IMR-90 (cell line): ENCODE measurements at regions not wholly inside any gene's neighbourhood (a gene's known extent, or its start where the extent isn't known, plus 50 kb on each side); places are given as distances from the start of the nearest gene placed in this dataset.
A peak's percentile ranks its signal among the peaks of the same experiment; 100 is the strongest.

Source experiments
- ATAC-seq: fragments of 200-7000 bp; cut with Tn5 transposase; 2 replicates; pipeline ENCODE4 v1.9.1; 2020; ENCODE audit warnings: low read depth, mild to moderate bottlenecking, moderate library complexity
- BruUV-seq: library from RNA; stranded (reverse); fragments of 400-500 nt; replicated peaks from 2 replicates; lab custom pipeline; 2021; lab: Mats Ljungman, UMichigan
- CTCF ChIA-PET: fragments of 300-600 bp; formaldehyde crosslinking; extraction: SDS; loops from one replicate; lab custom pipeline; 2021; ENCODE audit warnings: antibody characterized with exemption; lab: Yijun Ruan, JAX
- POLR2A ChIA-PET: fragments of 300-600 bp; sonication (Branson Sonifier 250); formaldehyde crosslinking; loops from one replicate; lab custom pipeline; 2022; ENCODE audit warnings: antibody characterized with exemption; ENCODE audit not compliant: unreplicated experiment; lab: Charles Lee
- DNase-seq: peaks from one replicate; pipeline ENCODE4 v3.0.0; 2013
- H2AFZ ChIP-seq: replicated peaks from 2 replicates; pipeline ENCODE3; 2013; ENCODE audit warnings: low read length, mild to moderate bottlenecking; ENCODE audit not compliant: poor library complexity
- H2AK5ac ChIP-seq: 2 replicates; pipeline ENCODE4 v1.6.1; 2013; ENCODE audit warnings: low read depth, low read length, inconsistent platforms
- H2AK9ac ChIP-seq: replicated peaks from 2 replicates; pipeline ENCODE3; 2013; ENCODE audit warnings: mild to moderate bottlenecking, low read depth, low read length, moderate library complexity; ENCODE audit not compliant: poor library complexity
- H2BK120ac ChIP-seq: 2 replicates; pipeline ENCODE4 v1.6.1; 2013; ENCODE audit warnings: low read depth, low read length, inconsistent platforms
- H2BK15ac ChIP-seq: 3 replicates; pipeline ENCODE4 v1.6.1; 2013; ENCODE audit warnings: low read depth, low read length, inconsistent platforms
- H2BK20ac ChIP-seq: 2 replicates; pipeline ENCODE4 v1.6.1; 2013; ENCODE audit warnings: low read depth, mild to moderate bottlenecking, inconsistent platforms, low read length, moderate library complexity
- H2BK5ac ChIP-seq: 2 replicates; pipeline ENCODE4 v1.6.1; 2013; ENCODE audit warnings: mild to moderate bottlenecking, low read depth, low read length, inconsistent platforms; ENCODE audit not compliant: poor library complexity, severe bottlenecking
- H3K14ac ChIP-seq: replicated peaks from 2 replicates; pipeline ENCODE4 v1.6.1; 2013; ENCODE audit warnings: low read depth, low read length, inconsistent platforms
- H3K18ac ChIP-seq: 2 replicates; pipeline ENCODE4 v1.6.1; 2013; ENCODE audit warnings: low read depth, low read length, control low read depth
- H3K23ac ChIP-seq: 2 replicates; pipeline ENCODE4 v1.6.1; 2013; ENCODE audit warnings: low read depth, low read length, inconsistent platforms
- H3K27ac ChIP-seq: 2 replicates; pipeline ENCODE4 v1.5.1; 2013; ENCODE audit warnings: mild to moderate bottlenecking, control low read depth, low read length; ENCODE audit not compliant: insufficient read depth
- H3K27me3 ChIP-seq: 2 replicates; pipeline ENCODE4 v1.6.1; 2013; ENCODE audit warnings: low read length; ENCODE audit not compliant: control insufficient read depth, insufficient read depth
- H3K36me3 ChIP-seq: 2 replicates; pipeline ENCODE4 v1.6.1; 2013; ENCODE audit warnings: low read length, mixed read lengths; ENCODE audit not compliant: control insufficient read depth, insufficient read depth
- H3K4ac ChIP-seq: 2 replicates; pipeline ENCODE4 v1.6.1; 2013; ENCODE audit warnings: low read depth, low read length, inconsistent platforms
- H3K4me1 ChIP-seq: 2 replicates; pipeline ENCODE4 v1.6.1; 2013; ENCODE audit warnings: low read length, mixed read lengths; ENCODE audit not compliant: control insufficient read depth, insufficient read depth
- H3K4me2 ChIP-seq: 2 replicates; pipeline ENCODE4 v1.6.1; 2013; ENCODE audit warnings: low read depth, mild to moderate bottlenecking, control low read depth, low read length, moderate library complexity
- H3K4me3 ChIP-seq: 2 replicates; pipeline ENCODE4 v1.5.1; 2013; ENCODE audit warnings: low read depth, mild to moderate bottlenecking, control low read depth, low read length, moderate library complexity; ENCODE audit not compliant: insufficient read depth
- H3K56ac ChIP-seq: 2 replicates; pipeline ENCODE4 v1.6.1; 2013; ENCODE audit warnings: low read length, inconsistent platforms; ENCODE audit not compliant: insufficient read depth; ENCODE audit errors: extremely low read depth
- H3K79me1 ChIP-seq, 2 experiments: 2 replicates each; pipeline ENCODE4 v1.6.1; 2013; ENCODE audit warnings: low read length in 2 of 2, inconsistent platforms in 1 of 2, low read depth in 1 of 2
- H3K9ac ChIP-seq: 2 replicates; pipeline ENCODE4 v1.6.1; 2013; ENCODE audit warnings: low read depth, low read length, control low read depth
- H3K9me1 ChIP-seq: 2 replicates; pipeline ENCODE4 v1.6.1; 2013; ENCODE audit warnings: low read length, inconsistent platforms; ENCODE audit not compliant: insufficient read depth
- H3K9me3 ChIP-seq: 2 replicates; pipeline ENCODE4 v1.6.1; 2013; ENCODE audit warnings: low read length; ENCODE audit not compliant: control insufficient read depth, insufficient read depth
- H4K20me1 ChIP-seq: 2 replicates; pipeline ENCODE4 v1.6.1; 2013; ENCODE audit warnings: low read length, inconsistent platforms; ENCODE audit not compliant: insufficient read depth
- H4K5ac ChIP-seq: 2 replicates; pipeline ENCODE4 v1.6.1; 2013; ENCODE audit warnings: mild to moderate bottlenecking, low read depth, low read length, control low read depth
- H4K8ac ChIP-seq, 2 experiments: 2 replicates each; pipeline ENCODE4 v1.6.1; 2013; ENCODE audit warnings: low read depth in 2 of 2, low read length in 2 of 2, control low read depth in 1 of 2, inconsistent platforms in 1 of 2
- H4K91ac ChIP-seq: 2 replicates; pipeline ENCODE4 v1.6.1; 2013; ENCODE audit warnings: low read depth, low read length, inconsistent platforms; ENCODE audit not compliant: insufficient read depth
- MAFK ChIP-seq: IDR thresholded peaks from 2 replicates; pipeline ENCODE4 v1.6.1; 2012; ENCODE audit warnings: low read depth, low read length, improper control_type of control experiment
- SMC3 ChIP-seq: fragments of 150-350 bp; IDR thresholded peaks from 2 replicates; pipeline ENCODE4 v1.6.1; 2016; ENCODE audit warnings: low read depth, mild to moderate bottlenecking, antibody characterized with exemption, low read length, moderate library complexity
- WGBS, 2 experiments: methylation state at CpG; one replicate each; pipeline versions ENCODE4 v1.1.5 to v1.1.7; 2013; ENCODE audit warnings: missing lambda C conversion rate in 2 of 2; ENCODE audit not compliant: insufficient read length in 1 of 2; ENCODE audit errors: extremely low coverage in 2 of 2; 5-methylcytosine and 5-hydroxymethylcytosine counted together
- dilution Hi-C: fragments of 300-500 bp; cut with HindIII; formaldehyde crosslinking; loops from one replicate; pipeline ENCODE4 v1.14.3; 2018; ENCODE audit warnings: low sequenced_read_pairs; ENCODE audit not compliant: unreplicated experiment
- in situ Hi-C: fragments of 300-500 bp; cut with MboI; formaldehyde crosslinking; loops from 3 replicates; pipeline ENCODE4 v1.14.3; 2019; ENCODE audit warnings: low sequenced_read_pairs, inconsistent platforms, mixed read lengths
- intact Hi-C: fragments of 100-400 bp; cut with micrococcal nuclease; formaldehyde crosslinking; loops from 2 replicates; pipeline ENCODE4 v1.10.0; 2022

GRCh38 chr5:159459132-159459627 lies 128.9 kb upstream of the IL12B start:
- Histone ChIP-seq H3K9ac (no peak overlapping the region), H3K23ac (no peak overlapping the region), H2BK15ac (peak overlapping the region; percentile 89), H2BK5ac (no peak overlapping the region), H2AK5ac (peak overlapping the region; percentile 95; the same call in 1 of the 2 replicates), H3K79me1 (no peaks in the 10 kb centered on the region), H3K27ac (no peak overlapping the region), H3K36me3 (no peaks in the 10 kb centered on the region), H3K18ac (no peak overlapping the region), H3K14ac (peak overlapping the region; percentile 73), H3K4me2 (no peak overlapping the region), H2AK9ac (peak overlapping the region; percentile 25), H4K20me1 (no peaks in the 10 kb centered on the region), H4K91ac (peak overlapping the region; percentile 66), H3K4ac (peak overlapping the region; percentile 77), H4K8ac (no peak overlapping the region), H2AFZ (no peak overlapping the region), H2BK20ac (peak overlapping the region; percentile 73), H3K4me1 (peaks cover 15% of the 10 kb centered on the region), H4K5ac (no peak overlapping the region), H2BK120ac (peak overlapping the region; percentile 67), H3K56ac (no peak overlapping the region; the same call in 1 of the 2 replicates), H3K27me3 (no peaks in the 10 kb centered on the region), H3K4me3 (no peak overlapping the region), H3K9me1 (peaks cover 8% of the 10 kb centered on the region; the same call in 1 of the 2 replicates), H3K9me3 (no peaks in the 10 kb centered on the region)
- intact Hi-C loops (no loop called here), in situ Hi-C loops (no loop called here), dilution Hi-C loops (no loop called here)
- WGBS, 2 experiments: 60% methylated on average over 1 of the region's 2 CpGs; no CpG with 5 or more reads in 1 of the 2 experiments
- ATAC-seq (no peak), DNase-seq (no peak)
- TF ChIP-seq MAFK (no peak), SMC3 (no peak)
- BruUV-seq: no TSS peak
- POLR2A ChIA-PET: no interaction called here
- CTCF ChIA-PET: no interaction called here
